ENCODE measurements at regions not wholly inside any gene's neighbourhood (a gene's known extent, or its start where the extent isn't known, plus 50 kb on each side); places are given as distances from the start of the nearest gene placed in this dataset.

GRCh38 chr10:88092973-88093372, 229.5 kb downstream of the PTEN start:
- Histone ChIP-seq H3K27me3 (ENCODE audit: control insufficient read depth, insufficient read depth, low read length) (no peaks in the 10 kb centered on the region), H3K4me3 (ENCODE audit: low read depth, low read length) (no peak overlapping the region), H3K36me3 (ENCODE audit: control insufficient read depth, insufficient read depth, low read length) (no peaks in the 10 kb centered on the region)
- TF ChIP-seq CTCF (IDR thresholded peaks at IDR 0.05; ENCODE audit: insufficient read depth, low read length, poor library complexity, severe bottlenecking) = no peak
- no peak for DNase-seq (ENCODE audit: low read depth)

GRCh38 chr10:88094795-88095194, 231.4 kb downstream of the PTEN start:
- Histone ChIP-seq H3K4me3 (ENCODE audit: low read depth, low read length) (no peak overlapping the region), H3K36me3 (ENCODE audit: control insufficient read depth, insufficient read depth, low read length) (no peaks in the 10 kb centered on the region), H3K27me3 (ENCODE audit: control insufficient read depth, insufficient read depth, low read length) (no peaks in the 10 kb centered on the region)
- DNase-seq (ENCODE audit: low read depth) = no peak
- TF ChIP-seq CTCF (IDR thresholded peaks at IDR 0.05; ENCODE audit: insufficient read depth, low read length, poor library complexity, severe bottlenecking) = no peak

- Histone ChIP-seq H3K4me3 (ENCODE audit: low read depth, low read length) (no peak overlapping the region), H3K36me3 (ENCODE audit: control insufficient read depth, insufficient read depth, low read length) (no peaks in the 10 kb centered on the region), H3K27me3 (ENCODE audit: control insufficient read depth, insufficient read depth, low read length) (no peaks in the 10 kb centered on the region)
- no peak for DNase-seq (ENCODE audit: low read depth)
- TF ChIP-seq CTCF (IDR thresholded peaks at IDR 0.05; ENCODE audit: insufficient read depth, low read length, poor library complexity, severe bottlenecking) = no peak
Observed at GRCh38 chr10:88095223-88095721, 231.8 kb downstream of the PTEN start.

- TF ChIP-seq CTCF (IDR thresholded peaks at IDR 0.05; ENCODE audit: insufficient read depth, low read length, poor library complexity, severe bottlenecking) = no peak
- Histone ChIP-seq H3K27me3 (ENCODE audit: control insufficient read depth, insufficient read depth, low read length) (no peaks in the 10 kb centered on the region), H3K4me3 (ENCODE audit: low read depth, low read length) (no peak overlapping the region), H3K36me3 (ENCODE audit: control insufficient read depth, insufficient read depth, low read length) (no peaks in the 10 kb centered on the region)
- DNase-seq (ENCODE audit: low read depth) = no peak
Observed at GRCh38 chr10:88095778-88096431, 232.5 kb downstream of the PTEN start.

- DNase-seq (ENCODE audit: low read depth) = no peak
- H3K27me3 ChIP-seq (ENCODE audit: control insufficient read depth, insufficient read depth, low read length) = no peaks in the 10 kb centered on the region
- no peak for TF ChIP-seq CTCF (IDR thresholded peaks at IDR 0.05; ENCODE audit: insufficient read depth, low read length, poor library complexity, severe bottlenecking)
- no peak overlapping the region for H3K4me3 ChIP-seq (ENCODE audit: low read depth, low read length)
- no peaks in the 10 kb centered on the region for H3K36me3 ChIP-seq (ENCODE audit: control insufficient read depth, insufficient read depth, low read length)
Observed at GRCh38 chr10:88097092-88097516, 233.7 kb downstream of the PTEN start.

- no peak for TF ChIP-seq CTCF (IDR thresholded peaks at IDR 0.05; ENCODE audit: insufficient read depth, low read length, poor library complexity, severe bottlenecking)
- H3K27me3 ChIP-seq (ENCODE audit: control insufficient read depth, insufficient read depth, low read length) = no peaks in the 10 kb centered on the region
- no peak overlapping the region for H3K4me3 ChIP-seq (ENCODE audit: low read depth, low read length)
- no peaks in the 10 kb centered on the region for H3K36me3 ChIP-seq (ENCODE audit: control insufficient read depth, insufficient read depth, low read length)
- no peak for DNase-seq (ENCODE audit: low read depth)
Observed at GRCh38 chr10:88097536-88097935, 234.1 kb downstream of the PTEN start.

Data from kidney epithelial cell (primary cell).